ENCODE measurements at regions not wholly inside any gene's neighbourhood (a gene's known extent, or its start where the extent isn't known, plus 50 kb on each side); places are given as distances from the start of the nearest gene placed in this dataset.

GRCh38 chr2:200138391-200139124, 167.9 kb upstream of the SPATS2L start:
- no peaks in the 10 kb centered on the region for H3K27me3 ChIP-seq (ENCODE audit: insufficient read depth, poor library complexity, severe bottlenecking)
- no peak overlapping the region for H3K27ac ChIP-seq (replicated peaks)
- H3K4me3 ChIP-seq (replicated peaks; ENCODE audit: insufficient read depth, low read length): no peak overlapping the region
- DNase-seq (ENCODE audit: low read depth in 1 of 2, low spot score in 1 of 2): no peak
- TF ChIP-seq, protein P1, sequence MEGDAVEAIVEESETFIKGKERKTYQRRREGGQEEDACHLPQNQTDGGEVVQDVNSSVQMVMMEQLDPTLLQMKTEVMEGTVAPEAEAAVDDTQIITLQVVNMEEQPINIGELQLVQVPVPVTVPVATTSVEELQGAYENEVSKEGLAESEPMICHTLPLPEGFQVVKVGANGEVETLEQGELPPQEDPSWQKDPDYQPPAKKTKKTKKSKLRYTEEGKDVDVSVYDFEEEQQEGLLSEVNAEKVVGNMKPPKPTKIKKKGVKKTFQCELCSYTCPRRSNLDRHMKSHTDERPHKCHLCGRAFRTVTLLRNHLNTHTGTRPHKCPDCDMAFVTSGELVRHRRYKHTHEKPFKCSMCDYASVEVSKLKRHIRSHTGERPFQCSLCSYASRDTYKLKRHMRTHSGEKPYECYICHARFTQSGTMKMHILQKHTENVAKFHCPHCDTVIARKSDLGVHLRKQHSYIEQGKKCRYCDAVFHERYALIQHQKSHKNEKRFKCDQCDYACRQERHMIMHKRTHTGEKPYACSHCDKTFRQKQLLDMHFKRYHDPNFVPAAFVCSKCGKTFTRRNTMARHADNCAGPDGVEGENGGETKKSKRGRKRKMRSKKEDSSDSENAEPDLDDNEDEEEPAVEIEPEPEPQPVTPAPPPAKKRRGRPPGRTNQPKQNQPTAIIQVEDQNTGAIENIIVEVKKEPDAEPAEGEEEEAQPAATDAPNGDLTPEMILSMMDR (IDR thresholded peaks at IDR 0.05; ENCODE audit: insufficient read depth, low read length): no peak
- no peak for TF ChIP-seq POLR2AphosphoS5 (IDR thresholded peaks at IDR 0.05; ENCODE audit: low read depth)

- H3K27ac ChIP-seq (replicated peaks): no peak overlapping the region
- DNase-seq (ENCODE audit: low read depth in 1 of 2, low spot score in 1 of 2): no peak
- peaks cover 3% of the 10 kb centered on the region for H3K27me3 ChIP-seq (ENCODE audit: insufficient read depth, poor library complexity, severe bottlenecking)
- no peak overlapping the region for H3K4me3 ChIP-seq (replicated peaks; ENCODE audit: insufficient read depth, low read length)
- TF ChIP-seq SPI1 (IDR thresholded peaks at IDR 0.05; ENCODE audit: borderline replicate concordance, low read depth) (no peak), POLR2AphosphoS5 (IDR thresholded peaks at IDR 0.05; ENCODE audit: low read depth) (no peak)
- TF ChIP-seq, protein P2, sequence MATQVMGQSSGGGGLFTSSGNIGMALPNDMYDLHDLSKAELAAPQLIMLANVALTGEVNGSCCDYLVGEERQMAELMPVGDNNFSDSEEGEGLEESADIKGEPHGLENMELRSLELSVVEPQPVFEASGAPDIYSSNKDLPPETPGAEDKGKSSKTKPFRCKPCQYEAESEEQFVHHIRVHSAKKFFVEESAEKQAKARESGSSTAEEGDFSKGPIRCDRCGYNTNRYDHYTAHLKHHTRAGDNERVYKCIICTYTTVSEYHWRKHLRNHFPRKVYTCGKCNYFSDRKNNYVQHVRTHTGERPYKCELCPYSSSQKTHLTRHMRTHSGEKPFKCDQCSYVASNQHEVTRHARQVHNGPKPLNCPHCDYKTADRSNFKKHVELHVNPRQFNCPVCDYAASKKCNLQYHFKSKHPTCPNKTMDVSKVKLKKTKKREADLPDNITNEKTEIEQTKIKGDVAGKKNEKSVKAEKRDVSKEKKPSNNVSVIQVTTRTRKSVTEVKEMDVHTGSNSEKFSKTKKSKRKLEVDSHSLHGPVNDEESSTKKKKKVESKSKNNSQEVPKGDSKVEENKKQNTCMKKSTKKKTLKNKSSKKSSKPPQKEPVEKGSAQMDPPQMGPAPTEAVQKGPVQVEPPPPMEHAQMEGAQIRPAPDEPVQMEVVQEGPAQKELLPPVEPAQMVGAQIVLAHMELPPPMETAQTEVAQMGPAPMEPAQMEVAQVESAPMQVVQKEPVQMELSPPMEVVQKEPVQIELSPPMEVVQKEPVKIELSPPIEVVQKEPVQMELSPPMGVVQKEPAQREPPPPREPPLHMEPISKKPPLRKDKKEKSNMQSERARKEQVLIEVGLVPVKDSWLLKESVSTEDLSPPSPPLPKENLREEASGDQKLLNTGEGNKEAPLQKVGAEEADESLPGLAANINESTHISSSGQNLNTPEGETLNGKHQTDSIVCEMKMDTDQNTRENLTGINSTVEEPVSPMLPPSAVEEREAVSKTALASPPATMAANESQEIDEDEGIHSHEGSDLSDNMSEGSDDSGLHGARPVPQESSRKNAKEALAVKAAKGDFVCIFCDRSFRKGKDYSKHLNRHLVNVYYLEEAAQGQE (IDR thresholded peaks at IDR 0.05; ENCODE audit: insufficient replicate concordance, low read depth): no peak
- TF ChIP-seq, protein P1 (IDR thresholded peaks at IDR 0.05; ENCODE audit: insufficient read depth, low read length): no peak
Measured at GRCh38 chr2:200144571-200144970, 161.9 kb upstream of the SPATS2L start.

GRCh38 chr2:200146501-200146900, 160.0 kb upstream of the SPATS2L start:
- DNase-seq (ENCODE audit: low read depth in 1 of 2, low spot score in 1 of 2): no peak
- Histone ChIP-seq H3K27ac (replicated peaks) (no peak overlapping the region), H3K4me3 (replicated peaks; ENCODE audit: insufficient read depth, low read length) (no peak overlapping the region), H3K27me3 (ENCODE audit: insufficient read depth, poor library complexity, severe bottlenecking) (peaks cover 3% of the 10 kb centered on the region)
- TF ChIP-seq, protein P2 (IDR thresholded peaks at IDR 0.05; ENCODE audit: insufficient replicate concordance, low read depth): no peak
- no peak for TF ChIP-seq GABPA (IDR thresholded peaks at IDR 0.05; ENCODE audit: low read depth)
- no peak for TF ChIP-seq POLR2AphosphoS5 (IDR thresholded peaks at IDR 0.05; ENCODE audit: low read depth)
- no peak for TF ChIP-seq SPI1 (IDR thresholded peaks at IDR 0.05; ENCODE audit: borderline replicate concordance, low read depth)
- TF ChIP-seq, protein P1 (IDR thresholded peaks at IDR 0.05; ENCODE audit: insufficient read depth, low read length): no peak

GRCh38 chr2:200147371-200147770, 159.1 kb upstream of the SPATS2L start:
- no peak overlapping the region for H3K27ac ChIP-seq (replicated peaks)
- H3K27me3 ChIP-seq (ENCODE audit: insufficient read depth, poor library complexity, severe bottlenecking): peaks cover 3% of the 10 kb centered on the region
- DNase-seq (ENCODE audit: low read depth in 1 of 2, low spot score in 1 of 2): no peak
- TF ChIP-seq GABPA (IDR thresholded peaks at IDR 0.05; ENCODE audit: low read depth): no peak
- TF ChIP-seq, protein P2 (IDR thresholded peaks at IDR 0.05; ENCODE audit: insufficient replicate concordance, low read depth): no peak
- TF ChIP-seq SPI1 (IDR thresholded peaks at IDR 0.05; ENCODE audit: borderline replicate concordance, low read depth): no peak
- TF ChIP-seq POLR2AphosphoS5 (IDR thresholded peaks at IDR 0.05; ENCODE audit: low read depth): no peak
- TF ChIP-seq, protein P1 (IDR thresholded peaks at IDR 0.05; ENCODE audit: insufficient read depth, low read length): no peak
- no peak overlapping the region for H3K4me3 ChIP-seq (replicated peaks; ENCODE audit: insufficient read depth, low read length)

All from HL-60 (cell line).